ENCODE measurements at regions not wholly inside any gene's neighbourhood (a gene's known extent, or its start where the extent isn't known, plus 50 kb on each side); places are given as distances from the start of the nearest gene placed in this dataset.

- H3K4me3 ChIP-seq (ENCODE audit: low read depth, low read length), result no peak overlapping the region
- no peak for TF ChIP-seq CTCF (IDR thresholded peaks at IDR 0.05; ENCODE audit: low read depth, low read length)
Measured at GRCh38 chr1:38268226-38268625, 221.6 kb upstream of the POU3F1 start.

GRCh38 chr1:38267037-38268036, 220.7 kb upstream of the POU3F1 start:
- no peak for TF ChIP-seq CTCF (IDR thresholded peaks at IDR 0.05; ENCODE audit: low read depth, low read length)
- H3K4me3 ChIP-seq (ENCODE audit: low read depth, low read length), result no peak overlapping the region

- H3K4me3 ChIP-seq (ENCODE audit: low read depth, low read length), result no peak overlapping the region
- no peak for TF ChIP-seq CTCF (IDR thresholded peaks at IDR 0.05; ENCODE audit: low read depth, low read length)
Measured at GRCh38 chr1:38266197-38266520, 219.6 kb upstream of the POU3F1 start.

DNA sequence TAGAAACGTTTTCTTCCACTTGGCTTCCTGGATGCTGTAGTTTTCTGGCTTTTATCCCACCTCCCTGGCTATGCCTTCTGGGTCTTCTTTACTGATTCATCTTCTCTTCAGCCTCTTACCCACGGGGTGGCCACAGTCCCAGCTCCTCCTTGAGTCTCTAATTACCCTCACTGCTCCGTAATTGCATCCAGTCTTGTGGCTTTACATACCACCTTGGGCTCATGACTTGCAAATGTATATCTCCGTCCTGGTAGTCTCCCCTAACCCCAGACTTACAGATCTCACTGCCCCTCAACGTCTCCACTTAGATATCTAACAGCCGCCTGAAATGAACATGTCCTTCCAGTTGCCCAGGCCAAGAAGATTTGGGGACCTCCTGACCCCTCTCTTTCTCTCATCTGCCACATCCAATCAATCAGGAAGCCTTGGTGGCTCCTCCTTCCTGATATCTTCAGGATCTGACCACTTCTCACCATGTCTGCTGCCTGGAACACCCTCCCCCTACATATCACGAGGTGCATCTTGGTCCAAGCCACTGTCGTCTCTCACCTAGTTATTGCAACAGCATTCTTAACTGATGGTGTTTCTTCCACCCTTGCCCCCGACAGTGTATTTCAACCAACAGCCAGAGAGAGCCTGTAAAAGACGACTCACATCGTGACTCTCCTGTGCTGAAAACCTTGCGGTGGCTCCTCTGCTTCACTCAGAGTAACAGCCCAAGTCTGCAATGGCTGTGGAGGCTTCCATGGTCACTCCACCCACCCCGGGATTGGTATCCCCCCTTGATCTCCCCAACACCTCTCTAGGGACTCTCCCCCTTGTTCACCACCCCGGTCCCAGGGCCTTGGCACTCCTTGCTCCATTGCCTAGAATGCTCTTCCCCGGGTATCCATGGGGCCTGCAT, 219.0 kb upstream of the POU3F1 start:
- no peak for TF ChIP-seq CTCF (IDR thresholded peaks at IDR 0.05; ENCODE audit: low read depth, low read length)

GRCh38 chr1:38263438-38263837, 216.8 kb upstream of the POU3F1 start:
- H3K4me3 ChIP-seq (ENCODE audit: low read depth, low read length), result no peak overlapping the region
- no peak for TF ChIP-seq CTCF (IDR thresholded peaks at IDR 0.05; ENCODE audit: low read depth, low read length)

More for the DNA sequence above, 219.0 kb upstream of the POU3F1 start:
- no peak overlapping the region for H3K4me3 ChIP-seq (ENCODE audit: low read depth, low read length)

DNA sequence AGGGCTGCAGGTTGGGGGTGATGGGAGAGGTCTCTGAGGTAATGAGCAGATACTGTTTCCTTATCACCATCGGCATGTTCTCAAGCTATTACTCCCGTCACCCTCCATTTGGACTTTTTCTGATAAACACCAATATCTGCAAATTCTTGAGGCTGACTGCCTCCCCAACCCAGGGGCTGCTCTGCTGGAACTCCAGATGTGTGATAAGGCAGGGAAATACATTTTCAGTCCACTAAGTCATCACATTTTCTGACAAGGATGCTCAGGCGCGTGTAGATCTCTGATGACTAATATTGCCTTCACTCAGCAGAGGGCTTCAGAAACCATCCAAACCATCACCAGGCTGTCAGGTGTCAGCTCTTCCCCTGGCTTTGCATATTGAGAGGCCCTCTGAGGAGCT, 215.0 kb upstream of the POU3F1 start:
- no peak overlapping the region for H3K4me3 ChIP-seq (ENCODE audit: low read depth, low read length)
- TF ChIP-seq CTCF (IDR thresholded peaks at IDR 0.05; ENCODE audit: low read depth, low read length), result no peak

Measured in WI38 (cell line).